Esophagus mucosa (tissue), 1 donor: ENCODE measurements at regions not wholly inside any gene's neighbourhood (a gene's known extent, or its start where the extent isn't known, plus 50 kb on each side); places are given as distances from the start of the nearest gene placed in this dataset.

ENCODE experiments used
- ATAC-seq: fragments of 200-7000 bp; cut with Tn5 transposase; one replicate; pipeline ENCODE4 v1.9.1; 2020
- donor health status: DM: yes; HTN: yes; CAD: no.

DNA sequence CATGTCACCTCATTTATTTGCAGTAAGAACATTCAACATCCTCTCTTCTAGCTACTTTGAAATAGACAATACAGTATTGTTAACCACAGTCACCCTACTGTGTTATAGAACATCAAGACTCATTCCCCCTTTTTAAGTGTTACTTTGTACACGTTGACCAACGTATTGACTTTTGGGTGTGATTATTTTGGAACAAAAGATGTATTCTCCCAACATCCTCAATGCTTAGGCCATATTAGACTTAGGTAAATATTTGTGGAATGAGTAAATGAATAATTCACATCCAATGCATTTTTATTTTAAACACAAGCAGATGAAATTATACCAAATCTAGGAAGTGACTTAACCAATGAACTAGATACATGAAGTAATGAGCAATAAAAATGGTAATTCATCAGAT is 296.6 kb downstream of the CHRM3 start:
- no peak for ATAC-seq

DNA sequence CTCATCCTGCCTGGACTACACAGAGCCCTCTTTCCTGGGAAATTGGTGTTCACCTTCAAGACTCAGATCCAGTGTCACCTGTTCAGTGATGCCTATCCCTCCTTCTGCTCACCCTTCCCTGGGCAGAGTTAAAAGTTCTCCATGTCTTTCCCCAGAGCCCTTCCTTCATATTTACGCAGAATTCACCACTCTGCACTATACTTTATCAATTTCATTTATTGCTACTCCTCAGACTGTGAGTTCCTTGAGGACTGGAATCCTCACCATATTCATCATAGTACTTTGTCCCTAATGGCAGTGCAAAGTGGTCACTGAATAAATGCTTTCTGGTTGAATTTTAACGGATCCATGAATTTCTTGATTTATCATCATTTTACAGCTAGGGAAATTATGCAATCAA is 300.0 kb downstream of the CHRM3 start:
- ATAC-seq: no peak

DNA sequence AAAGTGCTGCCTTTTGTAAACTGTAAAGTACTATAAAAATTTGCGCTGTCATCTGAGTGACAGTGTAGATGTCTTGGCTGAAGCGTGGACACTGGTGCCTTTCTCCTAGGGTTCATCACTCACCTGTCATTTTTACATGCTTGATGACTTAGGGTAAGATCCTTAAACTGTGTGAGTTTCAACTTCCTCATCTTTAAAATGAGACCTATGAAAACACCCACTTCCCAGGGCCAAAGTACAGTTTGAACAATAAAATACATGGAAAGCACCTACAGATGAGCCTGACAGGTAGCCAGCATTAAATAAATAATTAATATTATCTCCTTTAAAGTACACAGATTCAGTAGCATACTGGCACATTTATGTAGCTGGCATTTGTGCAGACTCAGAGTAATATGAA is 309.9 kb downstream of the CHRM3 start:
- ATAC-seq: no peak

DNA sequence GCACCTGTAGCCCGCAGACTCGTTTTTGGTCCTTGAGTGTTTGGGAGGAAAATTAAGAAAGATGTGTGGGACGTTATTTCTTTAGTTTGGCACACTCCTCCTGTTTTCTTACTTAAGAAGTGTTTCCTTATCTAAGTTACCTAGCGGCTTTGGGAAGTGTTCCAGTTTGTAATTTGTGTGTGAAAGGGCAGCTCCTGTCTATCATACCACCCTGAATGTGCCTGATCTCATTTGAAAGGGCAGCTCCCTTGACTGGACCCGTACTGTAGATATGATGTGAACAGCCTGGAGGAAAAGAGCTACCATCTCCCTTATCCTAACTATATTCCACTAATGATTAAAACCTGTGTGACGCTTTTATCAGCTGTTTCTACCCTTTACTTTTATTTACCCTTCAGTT is 314.3 kb downstream of the CHRM3 start:
- no peak for ATAC-seq

DNA sequence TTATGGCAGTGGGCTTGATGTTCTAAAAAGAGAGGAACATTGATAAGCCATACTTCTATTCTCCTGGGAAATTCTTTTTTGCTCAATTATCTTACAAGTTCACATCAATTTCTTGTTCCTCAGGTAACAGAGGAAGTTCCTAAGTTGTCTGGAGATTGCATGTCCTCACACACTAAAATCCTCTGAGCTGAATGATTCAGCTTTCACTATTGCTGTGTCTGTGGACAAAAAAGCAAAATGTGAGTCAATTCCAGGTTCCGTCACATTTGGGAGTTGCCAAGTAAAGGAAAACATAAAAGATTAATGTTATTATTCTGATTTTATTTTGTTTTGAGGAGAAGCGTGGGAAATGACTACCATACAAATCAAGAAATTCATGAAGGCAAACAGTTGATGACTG is 316.7 kb downstream of the CHRM3 start:
- ATAC-seq: no peak

DNA sequence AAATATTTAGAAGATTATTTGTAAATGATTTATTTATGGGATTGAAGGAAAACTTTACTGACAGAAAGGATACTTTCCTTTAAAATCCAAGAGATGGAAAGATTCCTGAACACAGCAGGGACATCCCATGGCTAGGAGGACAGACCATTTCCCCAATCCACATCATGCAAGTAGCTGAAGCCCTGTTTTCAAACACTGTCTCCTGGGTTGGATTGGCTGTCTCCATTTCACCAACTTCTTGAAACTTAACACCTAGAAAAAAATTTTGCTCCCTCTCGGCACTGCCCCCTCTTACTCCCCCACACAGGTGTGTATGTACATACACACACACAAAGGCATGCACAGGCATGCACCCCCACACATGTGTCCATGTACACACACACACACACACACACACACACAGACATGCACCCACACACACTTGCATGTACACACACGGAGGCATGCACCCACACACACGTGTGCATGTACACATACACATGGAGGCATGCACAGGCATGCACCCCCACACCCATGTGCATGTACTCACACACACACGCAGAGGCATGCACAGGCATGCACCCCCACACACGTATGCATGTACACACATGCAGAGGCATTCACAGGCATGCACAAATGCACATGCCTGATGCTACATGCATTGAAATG is 320.0 kb downstream of the CHRM3 start:
- ATAC-seq: no peak

DNA sequence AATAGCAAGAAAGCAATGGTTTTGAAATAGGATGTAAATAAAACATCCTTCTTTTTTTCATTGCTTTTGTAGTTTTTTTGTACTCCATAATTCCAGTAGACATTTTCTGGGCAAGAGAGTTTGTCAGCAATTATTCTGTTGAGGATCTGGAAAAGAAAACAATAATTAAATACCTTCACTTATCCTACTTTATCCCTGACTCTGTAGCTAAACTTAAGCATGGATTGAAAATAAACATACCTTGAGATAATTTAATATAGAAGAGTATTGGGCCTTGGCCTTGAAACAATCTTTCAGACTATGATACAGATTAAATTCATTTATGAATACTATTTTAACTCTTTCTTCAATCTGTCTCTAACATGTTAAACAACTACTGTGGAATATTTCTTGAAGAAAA is 321.2 kb downstream of the CHRM3 start:
- ATAC-seq: no peak

DNA sequence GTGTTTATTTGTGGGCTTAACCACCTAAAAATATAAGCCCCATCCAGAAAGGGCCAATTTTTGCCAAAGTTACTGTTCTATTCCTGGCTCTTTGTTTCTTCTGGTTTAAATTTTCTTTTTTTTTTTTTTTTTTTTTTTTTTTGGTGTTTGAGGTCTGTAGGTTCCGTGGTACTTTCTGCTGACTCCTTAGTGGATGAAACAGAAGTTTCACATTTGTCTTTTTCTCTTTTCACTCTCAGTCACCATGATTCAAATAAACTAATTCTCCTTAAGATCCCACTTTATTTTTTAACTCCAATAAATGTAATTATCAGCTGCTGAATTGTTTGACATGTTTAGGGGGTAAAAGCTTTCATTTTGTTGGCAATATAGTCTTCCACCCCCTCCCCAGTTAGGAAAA is 322.3 kb downstream of the CHRM3 start:
- ATAC-seq: no peak

DNA sequence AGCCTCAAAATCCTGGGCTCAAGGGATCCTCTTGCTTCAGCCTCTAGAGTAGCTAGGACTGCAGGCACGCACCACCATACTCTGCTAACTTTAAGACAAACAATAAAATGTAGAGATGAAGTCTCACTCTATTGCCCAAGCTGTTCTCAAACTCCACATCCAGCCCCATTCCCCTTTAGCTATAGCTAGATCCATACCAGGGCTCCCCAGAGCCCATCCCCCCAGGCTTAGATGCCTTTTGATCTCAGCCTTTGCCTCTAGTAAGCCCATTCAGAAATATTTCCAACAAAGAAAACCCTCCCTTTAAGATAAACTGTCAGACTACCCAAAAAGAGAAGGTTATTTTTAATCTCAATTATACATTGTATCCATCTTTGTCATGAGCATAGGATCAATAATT is 325.4 kb downstream of the CHRM3 start:
- no peak for ATAC-seq

DNA sequence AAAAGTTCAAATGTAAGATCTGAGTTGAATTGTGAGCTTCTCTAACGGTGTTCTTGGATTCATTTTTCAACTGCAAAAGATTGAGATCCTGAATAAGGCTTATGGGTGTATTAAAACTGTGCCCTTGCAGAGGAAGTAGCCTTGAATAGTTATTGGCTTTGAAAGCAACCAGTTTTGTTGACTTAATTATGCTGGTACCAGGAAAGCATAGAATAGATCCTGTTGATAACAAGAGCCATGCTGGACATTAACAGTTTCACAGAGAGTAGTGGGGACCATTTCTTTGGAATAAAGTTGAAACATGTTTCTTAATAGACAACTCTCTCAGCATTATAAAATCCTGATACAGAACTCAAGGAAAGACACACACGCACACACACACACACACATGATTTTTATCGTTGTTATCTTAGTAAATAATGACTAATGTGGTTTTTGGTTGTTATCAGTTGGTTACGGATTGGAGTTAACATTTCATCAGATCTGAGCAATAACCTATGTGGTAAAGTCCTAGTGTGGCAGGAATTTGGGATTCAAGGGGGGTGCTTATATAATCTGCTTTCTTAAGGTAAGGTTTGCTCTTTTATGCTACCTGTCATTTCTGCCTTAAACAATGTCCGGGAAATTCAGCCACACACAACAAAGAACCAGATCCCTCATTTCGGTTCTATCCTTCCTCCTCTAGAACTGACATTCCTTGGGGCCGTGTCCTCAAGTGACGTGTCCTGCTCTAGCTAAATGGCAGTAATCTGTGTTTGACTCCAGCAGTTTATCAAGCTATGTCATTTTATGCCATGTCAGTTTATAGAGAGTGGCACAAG is 330.9 kb downstream of the CHRM3 start:
- no peak for ATAC-seq

DNA sequence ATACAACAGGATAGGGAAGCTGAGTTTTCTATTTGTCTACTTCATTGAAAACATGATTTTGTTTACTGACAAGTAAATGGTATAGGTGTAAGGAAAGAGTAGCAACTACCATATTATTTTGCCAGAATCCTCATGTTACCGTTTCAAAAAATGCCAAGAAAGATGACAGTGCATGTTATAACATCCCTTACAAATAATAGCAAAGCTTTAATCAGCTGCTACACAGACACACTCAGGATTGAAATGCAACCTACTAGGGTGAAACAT is 331.5 kb downstream of the CHRM3 start:
- ATAC-seq: no peak

DNA sequence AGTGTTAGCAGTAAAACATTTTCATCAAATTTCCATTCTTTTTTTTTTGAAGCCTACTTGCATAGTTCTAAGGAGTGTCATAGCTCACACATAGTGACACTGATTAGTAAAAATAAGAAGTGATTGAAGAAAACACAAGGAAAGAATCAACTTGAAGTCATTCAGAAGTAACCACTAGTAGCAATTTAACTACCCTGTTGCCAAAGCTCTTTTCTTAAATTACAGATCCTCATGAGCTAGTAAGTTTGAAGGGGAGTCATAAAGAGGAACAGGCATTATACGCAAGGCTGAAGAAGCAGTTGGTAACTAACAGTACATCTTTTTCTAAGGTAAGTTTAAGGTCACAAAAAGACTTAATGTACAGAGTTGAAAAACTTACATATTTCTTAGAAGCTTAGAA is 332.2 kb downstream of the CHRM3 start:
- ATAC-seq: no peak

DNA sequence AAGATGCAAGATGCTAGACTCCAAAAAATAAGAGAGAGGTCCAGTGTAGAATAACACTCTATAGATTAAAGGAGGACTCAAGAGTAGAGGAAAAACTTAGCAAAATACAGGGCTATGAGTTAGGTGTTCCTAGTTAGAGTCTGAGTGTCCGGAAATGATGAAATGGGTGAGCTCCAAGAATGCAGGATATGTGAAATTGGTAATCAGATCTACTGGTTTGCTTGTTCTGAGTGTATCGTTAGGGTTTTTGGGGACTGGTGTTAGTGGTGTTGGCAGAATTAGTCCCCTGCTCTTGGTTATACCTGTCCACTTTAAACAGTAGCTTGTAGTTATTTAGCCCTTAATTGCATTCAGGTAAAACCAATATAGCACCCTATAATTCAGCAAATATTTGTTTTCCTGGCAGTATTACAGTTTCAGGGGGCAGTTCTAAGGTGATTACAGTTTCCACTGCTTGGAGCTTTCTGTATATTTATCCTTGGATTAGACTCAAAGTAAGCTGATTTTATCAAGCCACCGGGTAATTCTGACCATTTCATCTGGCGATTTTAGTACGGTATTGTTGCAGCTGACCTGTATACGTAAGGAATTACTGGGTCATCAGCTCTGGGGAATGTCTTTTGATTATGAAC is 332.7 kb downstream of the CHRM3 start:
- no peak for ATAC-seq

DNA sequence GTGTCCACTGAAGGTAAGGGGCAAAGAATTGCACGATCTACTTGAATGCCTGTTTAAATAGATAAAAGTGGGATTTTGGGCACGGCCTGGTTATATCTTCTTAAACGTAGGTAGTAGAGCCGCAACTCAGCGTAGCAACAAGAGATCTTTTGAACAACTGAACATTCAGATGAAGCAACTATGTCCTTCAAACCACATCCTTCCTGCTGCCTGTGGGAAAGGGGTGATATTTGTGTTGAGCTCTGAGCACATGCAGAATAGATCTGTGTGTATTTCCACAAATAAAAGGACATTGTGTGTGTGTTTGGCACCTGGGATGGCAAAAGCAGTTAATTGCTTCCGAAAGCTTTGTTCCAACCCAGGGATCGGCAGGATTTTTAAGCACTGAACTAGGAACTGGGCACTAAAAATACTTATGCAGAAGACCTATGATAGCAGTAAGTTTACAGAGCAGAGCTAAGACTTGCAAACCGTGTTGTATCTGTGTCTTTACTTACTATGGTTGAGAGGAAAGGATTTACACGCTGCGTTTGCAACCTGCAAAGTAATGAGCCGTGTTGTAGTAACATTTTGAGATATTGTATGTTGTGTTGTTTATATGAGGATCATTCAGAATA is 333.4 kb downstream of the CHRM3 start:
- no peak for ATAC-seq

DNA sequence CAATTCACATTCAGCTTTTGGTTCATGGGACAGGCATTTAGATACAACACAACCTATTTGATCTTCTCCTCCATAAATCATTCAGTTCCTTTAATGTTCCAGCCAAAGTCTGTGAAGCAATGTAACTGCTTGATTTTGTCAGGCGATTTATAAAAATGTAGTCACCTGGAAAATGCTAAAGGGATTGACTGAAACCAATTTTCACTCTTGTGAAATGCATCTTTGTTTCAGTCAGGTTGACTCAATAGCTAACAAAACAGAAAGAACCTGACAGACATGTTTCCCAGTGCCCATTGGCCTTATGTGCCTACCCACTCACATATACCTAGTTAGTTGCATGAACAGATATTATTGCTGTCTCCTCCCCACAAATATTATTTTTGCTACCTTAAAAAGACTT is 335.7 kb downstream of the CHRM3 start:
- peak; percentile 96 for ATAC-seq

DNA sequence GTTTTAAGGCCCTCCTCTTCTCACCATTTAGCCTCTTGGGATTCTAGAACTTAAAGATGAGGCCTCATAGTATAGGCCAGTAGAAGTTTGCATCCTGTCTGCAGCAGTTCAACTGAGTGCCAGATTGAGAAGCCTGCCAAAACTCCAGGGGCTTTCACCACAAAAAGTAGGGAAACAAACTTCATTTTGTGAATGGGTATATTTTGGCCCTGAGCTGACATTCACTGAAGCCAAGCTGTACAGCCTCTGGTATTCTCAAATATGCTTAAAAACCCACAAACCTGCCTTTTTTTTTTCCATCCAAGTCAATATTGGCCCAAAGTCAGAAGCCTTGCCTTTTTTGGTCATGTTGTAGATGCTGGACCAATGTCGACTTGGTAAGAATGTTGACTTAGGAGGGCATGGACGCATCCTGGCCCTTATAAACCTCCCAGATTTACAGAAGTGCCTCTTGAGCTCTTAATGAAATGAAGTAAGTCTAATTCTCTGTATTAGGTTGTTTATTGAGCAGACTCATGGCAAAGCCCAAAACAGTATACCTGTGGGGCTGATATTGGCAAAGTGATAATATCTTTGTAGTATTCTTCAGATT is 337.5 kb downstream of the CHRM3 start:
- no peak for ATAC-seq

DNA sequence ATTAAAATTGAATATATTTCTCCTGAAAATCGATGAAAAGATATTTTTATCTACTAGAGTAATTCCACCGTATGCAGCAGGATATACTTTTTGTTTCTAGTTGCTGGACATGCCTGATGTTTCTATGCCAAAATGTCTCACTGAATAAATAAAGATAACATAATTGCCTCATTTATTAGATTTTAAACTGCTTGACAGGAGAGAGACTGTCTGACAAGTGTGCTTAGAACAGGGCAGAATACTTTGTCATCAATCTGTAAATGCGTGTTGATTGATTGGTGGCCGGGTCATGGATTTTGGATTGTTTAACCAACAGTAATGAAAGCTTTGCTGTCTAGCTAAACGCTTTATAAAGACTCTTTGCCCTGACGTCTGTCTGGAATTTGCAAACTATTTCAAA is 339.0 kb downstream of the CHRM3 start:
- ATAC-seq: no peak

DNA sequence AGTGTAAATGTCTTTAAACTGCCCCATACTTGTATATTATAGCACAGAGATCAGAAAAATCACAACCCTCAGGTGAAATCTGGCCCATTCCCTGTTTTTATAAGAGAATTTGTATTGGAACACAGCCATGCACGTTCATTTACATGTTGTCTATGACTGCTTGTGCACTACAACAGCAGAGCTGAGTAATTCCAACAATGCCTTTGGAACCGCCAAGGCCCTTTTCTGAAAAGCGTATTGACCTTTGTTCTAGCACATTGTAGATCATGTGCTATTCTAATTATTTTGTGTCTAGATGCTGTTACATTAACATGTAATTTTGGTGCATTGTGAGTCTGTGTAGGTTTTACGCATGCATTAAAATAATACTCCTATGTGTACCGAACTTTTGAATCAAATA is 339.6 kb downstream of the CHRM3 start:
- no peak for ATAC-seq

DNA sequence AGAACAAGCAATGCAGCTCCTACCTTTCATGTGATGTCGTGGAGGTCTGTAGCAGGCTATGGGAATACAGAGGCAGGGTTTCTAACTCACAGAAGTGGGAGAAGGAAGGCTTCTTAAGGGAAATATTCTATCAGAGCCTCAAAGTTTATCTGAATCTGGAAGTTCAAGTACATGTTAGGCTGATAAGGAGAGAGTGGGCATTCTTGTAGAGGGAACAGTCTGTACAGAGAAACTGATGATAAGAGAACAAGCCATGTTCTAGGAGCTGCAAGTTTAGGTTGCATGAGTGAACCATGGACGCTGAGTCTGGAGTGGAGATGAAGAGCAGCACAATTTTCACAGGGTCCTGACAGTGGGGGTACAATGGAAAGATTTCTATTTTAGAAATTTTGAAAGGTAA is 344.0 kb downstream of the CHRM3 start:
- no peak for ATAC-seq

DNA sequence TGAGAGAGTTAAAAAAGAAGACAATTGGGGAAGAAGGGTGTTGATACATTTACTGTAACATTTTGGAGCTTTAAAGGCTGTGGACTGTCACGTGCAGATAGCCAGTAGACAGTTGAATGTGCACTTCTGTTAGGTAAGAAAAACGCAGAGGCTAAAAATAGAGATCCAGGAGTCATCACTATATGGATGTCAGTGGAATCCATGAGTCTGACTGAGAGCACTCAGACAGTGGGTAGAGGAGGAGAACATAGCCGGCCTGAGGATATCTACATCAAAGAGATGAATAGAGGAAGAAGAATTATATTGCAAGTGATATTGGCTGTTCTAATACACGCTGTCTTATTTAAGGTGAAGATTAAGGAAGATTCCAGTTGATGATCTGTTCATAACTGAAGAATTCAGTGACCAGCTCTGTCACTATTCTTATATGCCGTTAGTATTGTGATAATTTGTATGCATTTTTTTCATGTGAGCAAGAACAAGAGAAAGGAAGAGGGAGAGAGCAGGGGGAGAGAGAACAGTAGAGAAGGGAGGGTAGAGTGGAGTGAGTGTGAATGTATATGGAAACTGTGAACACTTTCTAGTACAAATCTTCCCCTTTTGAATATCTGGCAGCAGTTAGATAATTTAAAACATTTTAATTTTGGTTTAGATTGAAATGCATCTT is 344.8 kb downstream of the CHRM3 start:
- no peak for ATAC-seq

DNA sequence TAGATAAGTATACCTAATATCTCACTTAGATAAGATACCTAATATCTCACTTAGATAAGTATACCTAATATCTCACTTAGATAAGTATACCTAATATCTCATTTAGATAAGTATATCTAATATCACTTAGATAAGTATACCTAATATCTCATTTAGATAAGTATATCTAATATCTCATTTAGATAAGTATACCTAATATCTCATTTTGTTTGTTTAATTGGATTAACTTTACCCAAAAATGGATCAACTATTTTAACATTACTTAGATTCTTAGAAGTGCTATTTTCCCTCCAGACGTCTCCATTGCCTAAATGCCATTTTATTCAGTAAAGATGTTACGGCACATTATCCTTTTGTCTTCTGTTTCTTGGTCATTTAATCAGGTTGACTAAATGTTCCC is 346.4 kb downstream of the CHRM3 start:
- ATAC-seq: no peak

DNA sequence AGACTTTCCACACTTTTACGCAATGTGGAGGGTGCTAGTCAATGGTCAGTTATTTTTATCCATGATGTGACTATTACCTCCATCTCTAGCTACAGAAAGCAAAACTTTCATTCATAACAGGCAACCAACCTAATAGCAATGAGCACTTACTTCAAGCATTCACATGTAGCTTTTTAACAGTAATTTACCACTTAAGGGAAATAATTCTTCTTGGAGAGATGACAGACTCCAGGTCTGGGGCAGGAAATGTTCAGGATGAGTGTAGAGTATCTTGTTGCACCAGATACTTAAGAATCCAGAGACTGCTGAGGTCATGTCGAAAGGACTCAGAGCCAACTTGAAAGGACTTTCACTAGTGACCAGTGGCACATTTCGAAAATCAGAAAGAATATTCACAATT is 347.6 kb downstream of the CHRM3 start:
- no peak for ATAC-seq

DNA sequence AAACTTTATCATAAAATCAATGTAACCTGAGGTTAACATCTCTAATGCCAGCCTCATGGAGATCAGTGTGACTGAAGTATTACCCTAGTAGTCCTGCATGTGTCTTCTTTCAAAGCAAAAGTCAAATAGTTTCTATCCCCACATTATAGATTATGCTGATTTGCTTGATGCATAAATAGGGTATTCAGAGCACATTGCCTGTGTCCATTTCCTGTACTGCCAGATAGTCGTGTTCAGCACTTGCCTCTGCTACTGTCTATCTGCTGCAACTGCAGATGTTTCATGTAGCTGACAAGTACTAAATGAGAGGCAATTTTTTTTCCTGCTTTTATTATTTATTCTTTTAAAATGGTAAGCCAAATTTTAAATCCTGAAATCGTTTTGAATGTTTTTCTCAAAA is 348.7 kb downstream of the CHRM3 start:
- ATAC-seq: no peak
